WTC11 (cell line): ENCODE measurements at regions not wholly inside any gene's neighbourhood (a gene's known extent, or its start where the extent isn't known, plus 50 kb on each side); places are given as distances from the start of the nearest gene placed in this dataset.

Experiments used
- ATAC-seq: fragments of 200-7000 bp; cut with Tn5 transposase; 2 replicates; pipeline ENCODE4 v1.10.0; 2021; ENCODE audit warnings: mild to moderate bottlenecking, moderate library complexity
- CTCF ChIA-PET: fragments of 300-600 bp; sonication (Branson Sonifier 250); formaldehyde crosslinking; loops from one replicate; lab custom pipeline; 2021; ENCODE audit warnings: antibody characterized with exemption; lab: Charles Lee
- POLR2A ChIA-PET: fragments of 350-600 bp; sonication (Branson Sonifier 250); formaldehyde crosslinking; loops from one replicate; lab custom pipeline; 2021; ENCODE audit warnings: antibody characterized with exemption; lab: Charles Lee
- DNase-seq: peaks from one replicate; pipeline ENCODE4 v3.0.0; 2021; ENCODE audit warnings: low spot score
- H3K27ac Mint-ChIP-seq: 2 replicates; pipeline ENCODE4 v1.8.0; 2021; ENCODE audit warnings: mixed read lengths
- H3K27me3 Mint-ChIP-seq: 2 replicates; pipeline ENCODE4 v1.8.0; 2021; ENCODE audit warnings: low read depth, mild to moderate bottlenecking, moderate library complexity, mixed read lengths
- H3K36me3 Mint-ChIP-seq: 2 replicates; pipeline ENCODE4 v1.8.0; 2021; ENCODE audit warnings: mixed read lengths
- H3K4me1 Mint-ChIP-seq: 2 replicates; pipeline ENCODE4 v1.8.0; 2022; ENCODE audit warnings: mixed read lengths
- H3K4me3 Mint-ChIP-seq: 2 replicates; pipeline ENCODE4 v1.8.0; 2021; ENCODE audit warnings: mild to moderate bottlenecking, moderate library complexity, mixed read lengths
- H3K9me3 Mint-ChIP-seq: 2 replicates; pipeline ENCODE4 v1.8.0; 2021; ENCODE audit warnings: mixed read lengths
- CBFB ChIP-seq: sonication (generic); formaldehyde crosslinking; IDR thresholded peaks from 2 replicates; pipeline ENCODE4 v1.8.1; 2022; ENCODE audit warnings: mild to moderate bottlenecking, low read depth, missing genetic modification reagents
- ETV6 ChIP-seq: sonication (generic); formaldehyde crosslinking; IDR thresholded peaks from 2 replicates; pipeline ENCODE4 v1.8.1; 2022; ENCODE audit warnings: mild to moderate bottlenecking, missing genetic modification reagents
- FOXP1 ChIP-seq: sonication (generic); formaldehyde crosslinking; IDR thresholded peaks from 2 replicates; pipeline ENCODE4 v1.8.0; 2022; ENCODE audit warnings: missing genetic modification reagents, mild to moderate bottlenecking, moderate library complexity, borderline replicate concordance
- GABPB1 ChIP-seq: sonication (generic); formaldehyde crosslinking; IDR thresholded peaks from 2 replicates; pipeline ENCODE4 v1.8.1; 2023; ENCODE audit warnings: mild to moderate bottlenecking, missing genetic modification reagents
- IRF2 ChIP-seq: sonication (generic); formaldehyde crosslinking; IDR thresholded peaks from 2 replicates; pipeline ENCODE4 v1.8.0; 2022; ENCODE audit warnings: low read depth, missing genetic modification reagents, borderline replicate concordance
- JUN ChIP-seq: sonication (generic); formaldehyde crosslinking; IDR thresholded peaks from 2 replicates; pipeline ENCODE4 v1.8.0; 2023; ENCODE audit warnings: mild to moderate bottlenecking, missing genetic modification reagents
- MXD4 ChIP-seq: fragments of 250-450 bp; sonication (Bioruptor Pico); IDR thresholded peaks from 2 replicates; pipeline ENCODE4 v1.8.0; 2021; ENCODE audit warnings: mild to moderate bottlenecking, moderate library complexity, borderline replicate concordance
- NFE2L1 ChIP-seq: sonication (generic); formaldehyde crosslinking; IDR thresholded peaks from 2 replicates; pipeline ENCODE4 v1.8.1; 2023; ENCODE audit warnings: missing genetic modification reagents
- NR3C1 ChIP-seq: sonication (generic); formaldehyde crosslinking; conservative IDR thresholded peaks from 2 replicates; pipeline ENCODE4 v1.8.1; 2023; ENCODE audit warnings: low read depth, mild to moderate bottlenecking, missing genetic modification reagents
- SOX15 ChIP-seq: fragments of 250-450 bp; sonication (Bioruptor Pico); IDR thresholded peaks from 2 replicates; pipeline ENCODE4 v1.9.0; 2021; ENCODE audit warnings: mild to moderate bottlenecking
- SP1 ChIP-seq: sonication (generic); formaldehyde crosslinking; conservative IDR thresholded peaks from 2 replicates; pipeline ENCODE4 v1.8.1; 2022; ENCODE audit warnings: missing genetic modification reagents
- TCF7 ChIP-seq: sonication (generic); formaldehyde crosslinking; IDR thresholded peaks from 2 replicates; pipeline ENCODE4 v1.8.0; 2022; ENCODE audit warnings: mild to moderate bottlenecking, low read depth, missing genetic modification reagents, moderate library complexity
- TEAD1 ChIP-seq: sonication (generic); formaldehyde crosslinking; IDR thresholded peaks from 2 replicates; pipeline ENCODE4 v1.8.0; 2022; ENCODE audit warnings: mild to moderate bottlenecking, missing genetic modification reagents
- TEAD4 ChIP-seq: sonication (generic); formaldehyde crosslinking; IDR thresholded peaks from 2 replicates; pipeline ENCODE4 v1.8.0; 2022; ENCODE audit warnings: mild to moderate bottlenecking, missing genetic modification reagents
- TP53 ChIP-seq: sonication (generic); formaldehyde crosslinking; IDR thresholded peaks from 2 replicates; pipeline ENCODE4 v1.8.1; 2023; ENCODE audit warnings: mild to moderate bottlenecking, missing genetic modification reagents
- ZNF121 ChIP-seq: sonication (generic); formaldehyde crosslinking; IDR thresholded peaks from 2 replicates; pipeline ENCODE4 v1.8.0; 2023; ENCODE audit warnings: missing genetic modification reagents
- ZNF263 ChIP-seq: sonication (generic); formaldehyde crosslinking; IDR thresholded peaks from 2 replicates; pipeline ENCODE4 v1.8.1; 2022; ENCODE audit warnings: low read depth, mild to moderate bottlenecking, moderate library complexity, missing genetic modification reagents
- TF ChIP-seq, protein P1 (sequence below): sonication (generic); formaldehyde crosslinking; IDR thresholded peaks from 2 replicates; pipeline ENCODE4 v1.8.0; 2023; ENCODE audit warnings: missing genetic modification reagents
- TF ChIP-seq, protein P2 (sequence below): sonication (generic); formaldehyde crosslinking; IDR thresholded peaks from 2 replicates; pipeline ENCODE4 v1.8.1; 2022; ENCODE audit warnings: missing genetic modification reagents, borderline replicate concordance
- TF ChIP-seq, protein P3 (sequence below): sonication (generic); formaldehyde crosslinking; IDR thresholded peaks from 2 replicates; pipeline ENCODE4 v1.8.0; 2022; ENCODE audit warnings: mild to moderate bottlenecking, missing genetic modification reagents
- TF ChIP-seq, protein P4 (sequence below): sonication (generic); formaldehyde crosslinking; conservative IDR thresholded peaks from 2 replicates; pipeline ENCODE4 v1.8.1; 2023; ENCODE audit warnings: mild to moderate bottlenecking, low read depth, missing genetic modification reagents, moderate library complexity
- TF ChIP-seq, protein P5 (sequence below): fragments of 250-450 bp; sonication (Bioruptor Pico); IDR thresholded peaks from 2 replicates; pipeline ENCODE4 v1.9.0; 2021; ENCODE audit warnings: mild to moderate bottlenecking
- TF ChIP-seq, protein P6 (sequence below): sonication (generic); formaldehyde crosslinking; conservative IDR thresholded peaks from 2 replicates; pipeline ENCODE4 v1.8.1; 2022; ENCODE audit warnings: mild to moderate bottlenecking, missing genetic modification reagents

DNA sequence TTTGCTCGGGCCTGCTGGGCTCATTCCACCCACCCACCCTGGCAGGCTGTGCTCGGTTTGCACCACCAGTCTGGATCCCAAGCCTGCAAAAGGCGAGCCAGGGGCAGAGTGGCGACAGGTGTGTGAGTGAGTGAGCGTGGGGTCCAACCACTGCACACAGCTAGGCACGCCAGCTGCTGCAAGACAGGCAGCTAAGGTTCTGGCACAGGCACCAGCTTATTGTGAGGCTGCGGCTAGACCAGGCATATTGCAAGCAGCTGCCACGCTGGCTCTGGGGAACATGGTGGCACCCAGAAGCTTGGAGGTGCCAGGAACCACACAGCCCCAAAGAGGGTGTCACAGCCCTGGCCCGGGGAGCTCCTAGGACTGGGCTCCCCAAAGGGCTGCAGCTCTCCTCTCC, 205.1 kb downstream of the ANKRD60 start:
- POLR2A ChIA-PET, result no interaction called here
- no peaks in the 10 kb centered on the region for H3K36me3 Mint-ChIP-seq
- H3K9me3 Mint-ChIP-seq, result peaks cover 3% of the 10 kb centered on the region; the same call in 1 of the 2 replicates
- H3K4me3 Mint-ChIP-seq, result no peak overlapping the region
- H3K27ac Mint-ChIP-seq, result no peak overlapping the region
- CTCF ChIA-PET, result interaction anchor here (0.7 kb wide), 1 partner anchor 43 kb away, joined by 3 read pairs; no protein-coding TSS in a partner anchor
- no peaks in the 10 kb centered on the region for H3K4me1 Mint-ChIP-seq
- TF ChIP-seq SOX15 (CRISPR knock-in tag), result no peak
- TF ChIP-seq, protein P1, sequence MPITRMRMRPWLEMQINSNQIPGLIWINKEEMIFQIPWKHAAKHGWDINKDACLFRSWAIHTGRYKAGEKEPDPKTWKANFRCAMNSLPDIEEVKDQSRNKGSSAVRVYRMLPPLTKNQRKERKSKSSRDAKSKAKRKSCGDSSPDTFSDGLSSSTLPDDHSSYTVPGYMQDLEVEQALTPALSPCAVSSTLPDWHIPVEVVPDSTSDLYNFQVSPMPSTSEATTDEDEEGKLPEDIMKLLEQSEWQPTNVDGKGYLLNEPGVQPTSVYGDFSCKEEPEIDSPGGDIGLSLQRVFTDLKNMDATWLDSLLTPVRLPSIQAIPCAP (CRISPR knock-in tag), result no peak
- TF ChIP-seq SP1 (CRISPR knock-in tag), result no peak
- TF ChIP-seq MXD4 (CRISPR knock-in tag), result no peak
- TF ChIP-seq, protein P2, sequence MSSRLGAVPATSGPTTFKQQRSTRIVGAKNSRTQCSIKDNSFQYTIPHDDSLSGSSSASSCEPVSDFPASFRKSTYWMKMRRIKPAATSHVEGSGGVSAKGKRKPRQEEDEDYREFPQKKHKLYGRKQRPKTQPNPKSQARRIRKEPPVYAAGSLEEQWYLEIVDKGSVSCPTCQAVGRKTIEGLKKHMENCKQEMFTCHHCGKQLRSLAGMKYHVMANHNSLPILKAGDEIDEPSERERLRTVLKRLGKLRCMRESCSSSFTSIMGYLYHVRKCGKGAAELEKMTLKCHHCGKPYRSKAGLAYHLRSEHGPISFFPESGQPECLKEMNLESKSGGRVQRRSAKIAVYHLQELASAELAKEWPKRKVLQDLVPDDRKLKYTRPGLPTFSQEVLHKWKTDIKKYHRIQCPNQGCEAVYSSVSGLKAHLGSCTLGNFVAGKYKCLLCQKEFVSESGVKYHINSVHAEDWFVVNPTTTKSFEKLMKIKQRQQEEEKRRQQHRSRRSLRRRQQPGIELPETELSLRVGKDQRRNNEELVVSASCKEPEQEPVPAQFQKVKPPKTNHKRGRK, result no peak
- TF ChIP-seq, protein P3, sequence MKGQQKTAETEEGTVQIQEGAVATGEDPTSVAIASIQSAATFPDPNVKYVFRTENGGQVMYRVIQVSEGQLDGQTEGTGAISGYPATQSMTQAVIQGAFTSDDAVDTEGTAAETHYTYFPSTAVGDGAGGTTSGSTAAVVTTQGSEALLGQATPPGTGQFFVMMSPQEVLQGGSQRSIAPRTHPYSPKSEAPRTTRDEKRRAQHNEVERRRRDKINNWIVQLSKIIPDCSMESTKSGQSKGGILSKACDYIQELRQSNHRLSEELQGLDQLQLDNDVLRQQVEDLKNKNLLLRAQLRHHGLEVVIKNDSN (CRISPR knock-in tag), result no peak
- TF ChIP-seq, all 79 proteins: peak for 0
- ATAC-seq (no peak), DNase-seq (no peak)
- no peaks in the 10 kb centered on the region; the same call in none of the 2 replicates for H3K27me3 Mint-ChIP-seq

DNA sequence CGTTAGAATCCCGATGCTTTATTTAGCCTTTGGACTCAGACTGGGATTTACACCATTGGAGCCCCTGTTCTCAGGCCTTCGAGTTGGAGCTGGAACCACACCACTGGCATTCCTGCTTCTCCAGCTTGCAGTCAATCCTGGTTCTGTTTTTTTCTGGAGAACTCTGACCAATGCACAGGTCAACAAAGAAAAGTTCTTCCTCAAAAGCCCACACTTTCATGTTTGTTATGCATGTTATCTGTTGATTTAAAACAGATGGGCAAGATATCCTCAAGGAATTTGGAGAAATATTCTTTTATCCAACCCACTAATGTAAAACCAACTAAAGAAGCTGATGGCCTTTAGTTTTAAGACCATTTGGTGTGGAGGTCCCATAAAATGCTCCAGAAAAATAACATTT, 205.7 kb downstream of the ANKRD60 start:
- TF ChIP-seq NFE2L1 (no peak), TEAD4 (CRISPR knock-in tag) (no peak), GABPB1 (CRISPR knock-in tag) (no peak), TEAD1 (CRISPR knock-in tag) (no peak), ZNF121 (CRISPR knock-in tag) (no peak), IRF2 (CRISPR knock-in tag) (no peak), ETV6 (CRISPR knock-in tag) (no peak), ZNF263 (CRISPR knock-in tag) (no peak), CBFB (CRISPR knock-in tag) (no peak), NR3C1 (CRISPR knock-in tag) (no peak), JUN (CRISPR knock-in tag) (no peak), TCF7 (CRISPR knock-in tag) (no peak), TP53 (CRISPR knock-in tag) (no peak), FOXP1 (CRISPR knock-in tag) (no peak)
- TF ChIP-seq, protein P4, sequence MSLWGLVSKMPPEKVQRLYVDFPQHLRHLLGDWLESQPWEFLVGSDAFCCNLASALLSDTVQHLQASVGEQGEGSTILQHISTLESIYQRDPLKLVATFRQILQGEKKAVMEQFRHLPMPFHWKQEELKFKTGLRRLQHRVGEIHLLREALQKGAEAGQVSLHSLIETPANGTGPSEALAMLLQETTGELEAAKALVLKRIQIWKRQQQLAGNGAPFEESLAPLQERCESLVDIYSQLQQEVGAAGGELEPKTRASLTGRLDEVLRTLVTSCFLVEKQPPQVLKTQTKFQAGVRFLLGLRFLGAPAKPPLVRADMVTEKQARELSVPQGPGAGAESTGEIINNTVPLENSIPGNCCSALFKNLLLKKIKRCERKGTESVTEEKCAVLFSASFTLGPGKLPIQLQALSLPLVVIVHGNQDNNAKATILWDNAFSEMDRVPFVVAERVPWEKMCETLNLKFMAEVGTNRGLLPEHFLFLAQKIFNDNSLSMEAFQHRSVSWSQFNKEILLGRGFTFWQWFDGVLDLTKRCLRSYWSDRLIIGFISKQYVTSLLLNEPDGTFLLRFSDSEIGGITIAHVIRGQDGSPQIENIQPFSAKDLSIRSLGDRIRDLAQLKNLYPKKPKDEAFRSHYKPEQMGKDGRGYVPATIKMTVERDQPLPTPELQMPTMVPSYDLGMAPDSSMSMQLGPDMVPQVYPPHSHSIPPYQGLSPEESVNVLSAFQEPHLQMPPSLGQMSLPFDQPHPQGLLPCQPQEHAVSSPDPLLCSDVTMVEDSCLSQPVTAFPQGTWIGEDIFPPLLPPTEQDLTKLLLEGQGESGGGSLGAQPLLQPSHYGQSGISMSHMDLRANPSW (CRISPR knock-in tag), result no peak
- TF ChIP-seq, protein P5, sequence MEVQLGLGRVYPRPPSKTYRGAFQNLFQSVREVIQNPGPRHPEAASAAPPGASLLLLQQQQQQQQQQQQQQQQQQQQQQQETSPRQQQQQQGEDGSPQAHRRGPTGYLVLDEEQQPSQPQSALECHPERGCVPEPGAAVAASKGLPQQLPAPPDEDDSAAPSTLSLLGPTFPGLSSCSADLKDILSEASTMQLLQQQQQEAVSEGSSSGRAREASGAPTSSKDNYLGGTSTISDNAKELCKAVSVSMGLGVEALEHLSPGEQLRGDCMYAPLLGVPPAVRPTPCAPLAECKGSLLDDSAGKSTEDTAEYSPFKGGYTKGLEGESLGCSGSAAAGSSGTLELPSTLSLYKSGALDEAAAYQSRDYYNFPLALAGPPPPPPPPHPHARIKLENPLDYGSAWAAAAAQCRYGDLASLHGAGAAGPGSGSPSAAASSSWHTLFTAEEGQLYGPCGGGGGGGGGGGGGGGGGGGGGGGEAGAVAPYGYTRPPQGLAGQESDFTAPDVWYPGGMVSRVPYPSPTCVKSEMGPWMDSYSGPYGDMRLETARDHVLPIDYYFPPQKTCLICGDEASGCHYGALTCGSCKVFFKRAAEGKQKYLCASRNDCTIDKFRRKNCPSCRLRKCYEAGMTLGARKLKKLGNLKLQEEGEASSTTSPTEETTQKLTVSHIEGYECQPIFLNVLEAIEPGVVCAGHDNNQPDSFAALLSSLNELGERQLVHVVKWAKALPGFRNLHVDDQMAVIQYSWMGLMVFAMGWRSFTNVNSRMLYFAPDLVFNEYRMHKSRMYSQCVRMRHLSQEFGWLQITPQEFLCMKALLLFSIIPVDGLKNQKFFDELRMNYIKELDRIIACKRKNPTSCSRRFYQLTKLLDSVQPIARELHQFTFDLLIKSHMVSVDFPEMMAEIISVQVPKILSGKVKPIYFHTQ, result no peak
- TF ChIP-seq, protein P6, sequence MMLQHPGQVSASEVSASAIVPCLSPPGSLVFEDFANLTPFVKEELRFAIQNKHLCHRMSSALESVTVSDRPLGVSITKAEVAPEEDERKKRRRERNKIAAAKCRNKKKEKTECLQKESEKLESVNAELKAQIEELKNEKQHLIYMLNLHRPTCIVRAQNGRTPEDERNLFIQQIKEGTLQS (CRISPR knock-in tag), result no peak
- Mint-ChIP-seq H3K27ac (no peak overlapping the region), H3K4me3 (no peak overlapping the region), H3K9me3 (peaks cover 3% of the 10 kb centered on the region; the same call in 1 of the 2 replicates), H3K27me3 (no peaks in the 10 kb centered on the region; the same call in none of the 2 replicates), H3K36me3 (no peaks in the 10 kb centered on the region), H3K4me1 (no peaks in the 10 kb centered on the region)
- ATAC-seq (no peak), DNase-seq (no peak)
- ChIA-PET POLR2A (no interaction called here), CTCF (interaction anchor here (0.6 kb wide), 1 partner anchor 178 kb away, joined by 3 read pairs; no protein-coding TSS in a partner anchor)
